SK-N-SH (cell line): ENCODE measurements at regions not wholly inside any gene's neighbourhood (a gene's known extent, or its start where the extent isn't known, plus 50 kb on each side); places are given as distances from the start of the nearest gene placed in this dataset.

Experiments used
- CTCF ChIA-PET: fragments of 300-600, 350-600 bp; formaldehyde crosslinking; extraction: SDS; loops from one replicate; lab custom pipeline; 2021; lab: Yijun Ruan, JAX
- POLR2A ChIA-PET: fragments of 350-600 bp; sonication (Branson Sonifier 250); formaldehyde crosslinking; extraction: SDS; loops from one replicate; lab custom pipeline; 2020; ENCODE audit warnings: antibody characterized with exemption, inconsistent platforms; lab: Yijun Ruan, JAX
- DNase-seq: peaks from one replicate; pipeline ENCODE4 v3.0.0; 2012
- H2AFZ ChIP-seq: fragments of 200-600 bp; sonication (generic); 2 replicates; pipeline ENCODE4 v1.8.1; 2016; ENCODE audit warnings: antibody characterized with exemption, mild to moderate bottlenecking, low read depth
- H3F3A ChIP-seq: fragments of 200-600 bp; sonication (generic); replicated peaks from 2 replicates; pipeline ENCODE3; 2016; ENCODE audit warnings: antibody characterized with exemption, mild to moderate bottlenecking; ENCODE audit not compliant: insufficient read depth
- H3K27ac ChIP-seq, 2 experiments: fragments of 200-500 bp in 1 of 2; fragments of 200-600 bp in 1 of 2; sonication (Bioruptor generic) in 1 of 2; sonication (generic), shearing (Covaris generic) in 1 of 2; 2 replicates each; pipeline versions ENCODE4 v1.5.1 to v1.6.1; 2014 to 2016; ENCODE audit warnings: low read depth in 2 of 2, inconsistent platforms in 1 of 2, low read length in 1 of 2, mild to moderate bottlenecking in 1 of 2, mixed read lengths in 1 of 2
- H3K27me3 ChIP-seq: fragments of 200-600 bp; sonication (generic), shearing (Covaris generic); 2 replicates; pipeline ENCODE4 v1.6.1; 2016; ENCODE audit warnings: mixed run types; ENCODE audit not compliant: insufficient read depth
- H3K36me3 ChIP-seq, 2 experiments: fragments of 200-500 bp in 1 of 2; fragments of 200-600 bp in 1 of 2; sonication (Bioruptor generic) in 1 of 2; sonication (generic) in 1 of 2; replicated peaks in 1 of 2; 2 replicates each; pipeline versions ENCODE3 to v1.5.1; 2014 to 2016; ENCODE audit warnings: low read length in 1 of 2, mild to moderate bottlenecking in 1 of 2; ENCODE audit not compliant: insufficient read depth in 2 of 2, control insufficient read depth in 1 of 2
- H3K4me1 ChIP-seq, 2 experiments: fragments of 200-500 bp in 1 of 2; fragments of 200-600 bp in 1 of 2; sonication (Bioruptor generic) in 1 of 2; sonication (generic), shearing (Covaris generic) in 1 of 2; 2 replicates each; pipeline versions ENCODE4 v1.5.1 to v1.6.1; 2014 to 2016; ENCODE audit warnings: low read depth in 1 of 2, low read length in 1 of 2, mixed run types in 1 of 2; ENCODE audit not compliant: insufficient read depth in 2 of 2, control insufficient read depth in 1 of 2
- H3K4me2 ChIP-seq: fragments of 200-600 bp; sonication (generic), shearing (Covaris generic); 2 replicates; pipeline ENCODE4 v1.6.1; 2017; ENCODE audit warnings: mixed run types
- H3K4me3 ChIP-seq, 2 experiments: fragments of 200-500 bp in 1 of 2; fragments of 200-600 bp in 1 of 2; sonication (Bioruptor generic) in 1 of 2; sonication (generic), shearing (Covaris generic) in 1 of 2; 2 replicates each; pipeline versions ENCODE4 v1.5.1 to v1.8.1; 2014 to 2016; ENCODE audit warnings: low read depth in 2 of 2, inconsistent platforms in 1 of 2, low read length in 1 of 2, mild to moderate bottlenecking in 1 of 2, mixed read lengths in 1 of 2, moderate library complexity in 1 of 2
- H3K79me2 ChIP-seq: fragments of 200-600 bp; sonication (generic); 2 replicates; pipeline ENCODE4 v1.8.1; 2017; ENCODE audit warnings: mild to moderate bottlenecking; ENCODE audit not compliant: insufficient read depth
- H3K9ac ChIP-seq: fragments of 200-600 bp; sonication (generic); 2 replicates; pipeline ENCODE4 v1.6.1; 2017; ENCODE audit warnings: mixed run types
- H3K9me2 ChIP-seq: fragments of 200-600 bp; sonication (generic); 2 replicates; pipeline ENCODE4 v1.6.1; 2017; ENCODE audit warnings: mixed run types
- H3K9me3 ChIP-seq: fragments of 200-600 bp; sonication (generic); 2 replicates; pipeline ENCODE4 v1.6.1; 2017; ENCODE audit warnings: mixed run types, mild to moderate bottlenecking, moderate library complexity
- H4K20me1 ChIP-seq: fragments of 200-600 bp; sonication (generic); 2 replicates; pipeline ENCODE4 v1.6.1; 2017; ENCODE audit warnings: mild to moderate bottlenecking, mixed run types; ENCODE audit not compliant: insufficient read depth
- CTCF ChIP-seq: fragments of 200-600 bp; sonication (generic); IDR thresholded peaks from 2 replicates; pipeline ENCODE4 v1.6.1; 2017; ENCODE audit warnings: antibody characterized with exemption, mild to moderate bottlenecking, moderate library complexity
- EZH2phosphoT487 ChIP-seq: fragments of 200-600 bp; sonication (generic); IDR thresholded peaks from 2 replicates; pipeline ENCODE4 v1.6.1; 2017; ENCODE audit warnings: low read depth, mixed run types, mild to moderate bottlenecking, antibody characterized with exemption, moderate library complexity, borderline replicate concordance
- FOSL2 ChIP-seq: IDR thresholded peaks from 2 replicates; pipeline ENCODE4 v1.4.0; 2012; ENCODE audit warnings: low read depth, mild to moderate bottlenecking, moderate library complexity, borderline replicate concordance
- FOXJ3 ChIP-seq: sonication (generic); formaldehyde crosslinking; IDR thresholded peaks from 2 replicates; pipeline ENCODE4 v1.5.1; 2020; ENCODE audit warnings: mild to moderate bottlenecking, missing genetic modification reagents
- FOXM1 ChIP-seq: IDR thresholded peaks from 2 replicates; pipeline ENCODE4 v1.4.0; 2012; ENCODE audit warnings: low read depth, mild to moderate bottlenecking
- GABPA ChIP-seq: IDR thresholded peaks from 2 replicates; pipeline ENCODE4 v1.4.0; 2012; ENCODE audit warnings: low read depth, mild to moderate bottlenecking
- GATA2 ChIP-seq: sonication (generic); formaldehyde crosslinking; IDR thresholded peaks from 2 replicates; pipeline ENCODE4 v1.5.0; 2020; ENCODE audit warnings: mild to moderate bottlenecking, missing genetic modification reagents
- IRF3 ChIP-seq: fragments of 150-350 bp; IDR thresholded peaks from 2 replicates; pipeline ENCODE4 v1.6.1; 2016; ENCODE audit warnings: mild to moderate bottlenecking, low read depth, low read length
- JUND ChIP-seq: IDR thresholded peaks from 2 replicates; pipeline ENCODE4 v1.4.0; 2012
- NFIC ChIP-seq: IDR thresholded peaks from 2 replicates; pipeline ENCODE4 v1.4.0; 2012; ENCODE audit warnings: borderline replicate concordance
- NRF1 ChIP-seq: IDR thresholded peaks from 2 replicates; pipeline ENCODE4 v1.6.1; 2012; ENCODE audit warnings: low read depth, mild to moderate bottlenecking, low read length
- POLR2AphosphoS5 ChIP-seq: IDR thresholded peaks from 2 replicates; pipeline ENCODE4 v1.6.1; 2012; ENCODE audit warnings: low read depth, low read length
- RAD21 ChIP-seq: IDR thresholded peaks from 2 replicates; pipeline ENCODE4 v1.6.1; 2012; ENCODE audit warnings: mild to moderate bottlenecking, low read length
- RCOR1 ChIP-seq: fragments of 150-350 bp; IDR thresholded peaks from 2 replicates; pipeline ENCODE4 v1.6.1; 2017; ENCODE audit warnings: antibody characterized with exemption, low read length
- RFX5 ChIP-seq: IDR thresholded peaks from 2 replicates; pipeline ENCODE4 v1.6.1; 2012; ENCODE audit warnings: mild to moderate bottlenecking, improper control_type of control experiment, low read length
- RXRA ChIP-seq: IDR thresholded peaks from 2 replicates; pipeline ENCODE4 v1.4.0; 2012; ENCODE audit warnings: low read depth, mild to moderate bottlenecking, borderline replicate concordance
- TCF12 ChIP-seq: IDR thresholded peaks from 2 replicates; pipeline ENCODE4 v1.4.0; 2012
- TEAD4 ChIP-seq: IDR thresholded peaks from 2 replicates; pipeline ENCODE4 v1.4.0; 2012; ENCODE audit warnings: mild to moderate bottlenecking, borderline replicate concordance; ENCODE audit not compliant: insufficient read depth
- WGBS: methylation state at CpG from one replicate; pipeline ENCODE4 v1.1.6; 2017; ENCODE audit warnings: low lambda C conversion rate; 5-methylcytosine and 5-hydroxymethylcytosine counted together
- TF ChIP-seq, protein P1 (sequence below): fragments of 150-350 bp; IDR thresholded peaks from 2 replicates; pipeline ENCODE4 v1.6.1; 2017; ENCODE audit warnings: antibody characterized with exemption, low read length, low read depth, borderline replicate concordance

GRCh38 chr5:167897371-167897770 lies 394.1 kb upstream of the WWC1 start:
- POLR2A ChIA-PET: no interaction called here
- CTCF ChIA-PET: interaction anchor here (0.6 kb wide), 1 partner anchor 300 kb away, joined by 3 read pairs; no protein-coding TSS in a partner anchor
- WGBS: 32% methylated on average over 1 of the region's 1 CpG

More at GRCh38 chr5:167897371-167897770, 394.1 kb upstream of the WWC1 start:
- Histone ChIP-seq H3F3A (no peaks in the 10 kb centered on the region), H3K9ac (no peak overlapping the region), H4K20me1 (no peaks in the 10 kb centered on the region), H3K4me1 (peaks cover 0 to 8% of the 10 kb centered on the region in 2 experiments; a peak in 2 of 4 replicates), H3K4me3 (no peak overlapping the region), H2AFZ (no peak overlapping the region), H3K4me2 (no peak overlapping the region), H3K79me2 (no peaks in the 10 kb centered on the region), H3K9me2 (no peaks in the 10 kb centered on the region), H3K36me3 (no peaks in the 10 kb centered on the region), H3K9me3 (no peaks in the 10 kb centered on the region), H3K27me3 (no peaks in the 10 kb centered on the region), H3K27ac (no peak overlapping the region)
- no peak for DNase-seq
- no peak for TF ChIP-seq FOXJ3
- TF ChIP-seq FOSL2: no peak
- no peak for TF ChIP-seq NFIC
- no peak for TF ChIP-seq TCF12
- TF ChIP-seq RFX5: no peak
- TF ChIP-seq IRF3: no peak
- no peak for TF ChIP-seq CTCF
- TF ChIP-seq GABPA: no peak
- TF ChIP-seq FOXM1: no peak
- TF ChIP-seq POLR2AphosphoS5: no peak
- TF ChIP-seq GATA2 (CRISPR knock-in tag): no peak
- no peak for TF ChIP-seq NRF1
- TF ChIP-seq JUND: no peak
- TF ChIP-seq RAD21: no peak
- TF ChIP-seq RXRA: no peak
- no peak for TF ChIP-seq TEAD4
- no peak for TF ChIP-seq RCOR1
- TF ChIP-seq EZH2phosphoT487: no peak
- TF ChIP-seq, protein P1, sequence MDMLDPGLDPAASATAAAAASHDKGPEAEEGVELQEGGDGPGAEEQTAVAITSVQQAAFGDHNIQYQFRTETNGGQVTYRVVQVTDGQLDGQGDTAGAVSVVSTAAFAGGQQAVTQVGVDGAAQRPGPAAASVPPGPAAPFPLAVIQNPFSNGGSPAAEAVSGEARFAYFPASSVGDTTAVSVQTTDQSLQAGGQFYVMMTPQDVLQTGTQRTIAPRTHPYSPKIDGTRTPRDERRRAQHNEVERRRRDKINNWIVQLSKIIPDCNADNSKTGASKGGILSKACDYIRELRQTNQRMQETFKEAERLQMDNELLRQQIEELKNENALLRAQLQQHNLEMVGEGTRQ: no peak
